ENCODE measurements at regions not wholly inside any gene's neighbourhood (a gene's known extent, or its start where the extent isn't known, plus 50 kb on each side); places are given as distances from the start of the nearest gene placed in this dataset.

DNA sequence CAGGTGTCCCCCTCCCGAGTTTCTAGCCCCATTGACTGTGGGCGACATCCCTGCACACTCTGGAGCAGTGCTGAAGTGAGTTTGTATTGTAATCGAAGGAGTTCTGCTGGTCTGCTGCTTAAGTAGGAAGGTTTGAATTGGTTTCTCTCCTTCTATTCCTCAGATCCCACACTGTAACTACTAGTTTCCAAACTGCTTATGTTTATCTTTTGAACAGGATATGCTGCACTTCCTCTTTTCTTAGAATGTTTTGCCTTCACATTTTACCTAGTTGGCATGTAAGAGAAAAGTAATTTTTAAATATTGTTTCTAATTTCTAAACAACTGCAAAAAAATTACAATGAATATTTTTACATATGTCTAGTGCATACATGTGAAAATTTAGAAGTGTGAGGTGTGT lies 511.8 kb downstream of the KLF12 start:
- TF ChIP-seq ISL1 (CRISPR knock-in tag; IDR thresholded peaks at IDR 0.05) = no peak
- no peak for TF ChIP-seq ZFP30 (CRISPR knock-in tag; IDR thresholded peaks at IDR 0.05)
- TF ChIP-seq CSDC2 (CRISPR knock-in tag; IDR thresholded peaks at IDR 0.05) = no peak
